HCT116 (cell line): ENCODE measurements at regions not wholly inside any gene's neighbourhood (a gene's known extent, or its start where the extent isn't known, plus 50 kb on each side); places are given as distances from the start of the nearest gene placed in this dataset.

Source experiments
- ATAC-seq: fragments of 200-7000 bp; cut with Tn5 transposase; 2 replicates; pipeline ENCODE4 v1.9.1; 2020; ENCODE audit warnings: mild to moderate bottlenecking, moderate library complexity
- BruUV-seq: library from RNA; stranded (reverse); fragments of 400-500 nt; replicated peaks from 2 replicates; lab custom pipeline; 2021; lab: Mats Ljungman, UMichigan
- CTCF ChIA-PET: fragments of 300-600 bp; sonication (Branson Sonifier 250); formaldehyde crosslinking; loops from one replicate; lab custom pipeline; 2021; ENCODE audit warnings: antibody characterized with exemption; lab: Charles Lee
- POLR2A ChIA-PET: fragments of 300-600, 350-600 bp; sonication (Branson Sonifier 250); formaldehyde crosslinking; loops from one replicate; lab custom pipeline; 2021; ENCODE audit warnings: antibody characterized with exemption; lab: Charles Lee
- RAD21 ChIA-PET, 2 experiments: fragments of 300-600 bp; sonication (Branson Sonifier 250); formaldehyde crosslinking; loops; one replicate each; lab custom pipeline; 2023; ENCODE audit warnings: low total read pairs in 2 of 2; ENCODE audit not compliant: uncharacterized antibody in 2 of 2, unreplicated experiment in 2 of 2, low non-redundant PET in 1 of 2; lab: Charles Lee
- DNase-seq: peaks from one replicate; pipeline ENCODE4 v3.0.0-alpha.2; 2010; ENCODE audit warnings: low read depth, low spot score
- H2AFZ ChIP-seq: fragments of 200-600 bp; shearing (Covaris generic), sonication (generic); 2 replicates; pipeline ENCODE4 v1.6.1; 2017; ENCODE audit warnings: low read depth, mixed run types, mixed read lengths, antibody characterized with exemption, low read length; ENCODE audit not compliant: poor library complexity, severe bottlenecking
- H3K27ac ChIP-seq: 2 replicates; pipeline ENCODE4 v1.5.1; 2012; ENCODE audit warnings: low read depth, low read length
- H3K27me3 ChIP-seq: fragments of 200-600 bp; sonication (generic); 2 replicates; pipeline ENCODE4 v1.6.1; 2016; ENCODE audit warnings: mixed run types, low read length, mixed read lengths; ENCODE audit not compliant: insufficient read depth
- H3K36me3 ChIP-seq, 2 experiments: fragments of 200-500 bp in 1 of 2; fragments of 200-600 bp in 1 of 2; sonication (Bioruptor generic) in 1 of 2; sonication (generic) in 1 of 2; 2 replicates each; pipeline versions ENCODE4 v1.5.1 to v1.6.1; 2014 to 2016; ENCODE audit warnings: low read length in 2 of 2, inconsistent platforms in 1 of 2, mixed read lengths in 1 of 2, mixed run types in 1 of 2; ENCODE audit not compliant: insufficient read depth in 2 of 2, control insufficient read depth in 1 of 2
- H3K4me1 ChIP-seq, 2 experiments: fragments of 200-600 bp in 1 of 2; sonication (generic) in 1 of 2; 2 replicates each; pipeline versions ENCODE4 v1.5.1 to v1.6.1; 2012 to 2017; ENCODE audit warnings: low read length in 2 of 2, inconsistent platforms in 1 of 2, mild to moderate bottlenecking in 1 of 2, mixed read lengths in 1 of 2, mixed run types in 1 of 2, moderate library complexity in 1 of 2; ENCODE audit not compliant: insufficient read depth in 2 of 2, control insufficient read depth in 1 of 2
- H3K4me2 ChIP-seq: fragments of 200-600 bp; sonication (generic); 2 replicates; pipeline ENCODE4 v1.6.1; 2017; ENCODE audit warnings: mixed run types, low read length, mixed read lengths
- H3K4me3 ChIP-seq, 2 experiments: fragments of 200-600 bp in 1 of 2; sonication (generic) in 1 of 2; replicated peaks in 1 of 2; 2 replicates each; pipeline ENCODE4 v1.5.1; 2011 to 2016; ENCODE audit warnings: low read length in 2 of 2, control low read depth in 1 of 2, low read depth in 1 of 2, mild to moderate bottlenecking in 1 of 2, mixed read lengths in 1 of 2, mixed run types in 1 of 2
- H3K79me2 ChIP-seq: fragments of 200-600 bp; sonication (generic); 2 replicates; pipeline ENCODE4 v1.6.1; 2017; ENCODE audit warnings: mild to moderate bottlenecking, mixed run types, low read length, moderate library complexity, mixed read lengths; ENCODE audit not compliant: insufficient read depth
- H3K9ac ChIP-seq: fragments of 200-600 bp; sonication (generic); 2 replicates; pipeline ENCODE4 v1.6.1; 2016; ENCODE audit warnings: low read length, mixed read lengths
- H3K9me2 ChIP-seq: fragments of 200-600 bp; sonication (generic), shearing (Covaris generic); 2 replicates; pipeline ENCODE4 v1.6.1; 2017; ENCODE audit warnings: mixed run types, mild to moderate bottlenecking, moderate library complexity; ENCODE audit not compliant: insufficient read depth
- H3K9me3 ChIP-seq, 2 experiments: fragments of 200-500 bp in 1 of 2; fragments of 200-600 bp in 1 of 2; sonication (Bioruptor generic) in 1 of 2; sonication (generic) in 1 of 2; 2 replicates each; pipeline ENCODE4 v1.6.1; 2014 to 2017; ENCODE audit warnings: low read length in 2 of 2, mixed read lengths in 2 of 2, inconsistent platforms in 1 of 2, low read depth in 1 of 2, mild to moderate bottlenecking in 1 of 2, mixed run types in 1 of 2, moderate library complexity in 1 of 2; ENCODE audit not compliant: control insufficient read depth in 1 of 2, insufficient read depth in 1 of 2
- H4K20me1 ChIP-seq: fragments of 200-600 bp; sonication (generic), shearing (Covaris generic); 2 replicates; pipeline ENCODE4 v1.6.1; 2017; ENCODE audit warnings: mixed run types, mild to moderate bottlenecking, moderate library complexity; ENCODE audit not compliant: insufficient read depth
- CBX3 ChIP-seq: IDR thresholded peaks from 2 replicates; pipeline ENCODE4 v1.6.1; 2012; ENCODE audit warnings: low read depth
- CTCF ChIP-seq, 3 experiments: fragments of 200-600 bp in 1 of 3; sonication (generic) in 1 of 3; IDR thresholded peaks in 2 of 3; conservative IDR thresholded peaks in 1 of 3; 2 replicates each; pipeline ENCODE4 v1.5.1; 2012 to 2017; ENCODE audit warnings: low read depth in 2 of 3, low read length in 2 of 3, antibody characterized with exemption in 1 of 3, borderline replicate concordance in 1 of 3, control low read depth in 1 of 3, mild to moderate bottlenecking in 1 of 3, mixed read lengths in 1 of 3, mixed run types in 1 of 3, moderate library complexity in 1 of 3; ENCODE audit not compliant: insufficient read depth in 1 of 3
- ELF1 ChIP-seq: IDR thresholded peaks from 2 replicates; pipeline ENCODE4 v1.6.1; 2012; ENCODE audit warnings: low read depth, borderline replicate concordance
- EZH2 ChIP-seq: fragments of 200-600 bp; sonication (generic); IDR thresholded peaks from 2 replicates; pipeline ENCODE4 v1.6.1; 2017; ENCODE audit warnings: antibody characterized with exemption, mixed run types
- JUND ChIP-seq: IDR thresholded peaks from 2 replicates; pipeline ENCODE4 v1.6.1; 2012
- MAX ChIP-seq: IDR thresholded peaks from 2 replicates; pipeline ENCODE4 v1.6.1; 2012
- POLR2A ChIP-seq: IDR thresholded peaks from 2 replicates; pipeline ENCODE4 v1.7.0; 2011; ENCODE audit warnings: borderline replicate concordance; ENCODE audit not compliant: insufficient read depth, insufficient read length; ENCODE audit errors: extremely low read depth
- POLR2AphosphoS5 ChIP-seq: IDR thresholded peaks from 2 replicates; pipeline ENCODE4 v1.6.1; 2011; ENCODE audit warnings: mild to moderate bottlenecking, low read depth, low read length, moderate library complexity
- RAD21 ChIP-seq: IDR thresholded peaks from 2 replicates; pipeline ENCODE4 v1.6.1; 2012; ENCODE audit warnings: low read depth, mild to moderate bottlenecking
- REST ChIP-seq: IDR thresholded peaks from 2 replicates; pipeline ENCODE4 v1.6.1; 2012; ENCODE audit warnings: low read depth
- SIN3A ChIP-seq: IDR thresholded peaks from 2 replicates; pipeline ENCODE4 v1.6.1; 2012; ENCODE audit warnings: low read depth
- SRF ChIP-seq: IDR thresholded peaks from 2 replicates; pipeline ENCODE4 v1.6.1; 2012; ENCODE audit warnings: low read depth
- YY1 ChIP-seq: IDR thresholded peaks from 2 replicates; pipeline ENCODE4 v1.6.1; 2011; ENCODE audit warnings: low read length, low read depth, moderate library complexity, mild to moderate bottlenecking; ENCODE audit not compliant: insufficient replicate concordance; ENCODE audit errors: extremely low read depth
- ZBTB33 ChIP-seq: IDR thresholded peaks from 2 replicates; pipeline ENCODE4 v1.6.1; 2011; ENCODE audit warnings: mild to moderate bottlenecking, low read length, moderate library complexity; ENCODE audit not compliant: insufficient replicate concordance; ENCODE audit errors: extremely low read depth
- ZFX ChIP-seq: fragments of 450-650 bp; IDR thresholded peaks from 2 replicates; pipeline ENCODE4 v1.6.1; 2017
- intact Hi-C: fragments of 100-400 bp; cut with micrococcal nuclease; formaldehyde crosslinking; loops from 2 replicates; pipeline ENCODE4 v1.10.0; 2022

- no peak overlapping the region for H3K4me2 ChIP-seq
- no peaks in the 10 kb centered on the region for H4K20me1 ChIP-seq
- no peak overlapping the region for H3K9ac ChIP-seq
- no peaks in the 10 kb centered on the region for H3K9me2 ChIP-seq
- H2AFZ ChIP-seq: no peak overlapping the region
- H3K36me3 ChIP-seq: no peaks in the 10 kb centered on the region
- ATAC-seq (no peak), DNase-seq (no peak)
- H3K79me2 ChIP-seq: no peaks in the 10 kb centered on the region
- CTCF ChIA-PET: no interaction called here
- peaks cover 0 to 20% of the 10 kb centered on the region in 2 experiments; a peak in 2 of 4 replicates for H3K9me3 ChIP-seq
- H3K4me1 ChIP-seq: no peaks in the 10 kb centered on the region
- RAD21 ChIA-PET: no interaction called here
- H3K4me3 ChIP-seq: no peak overlapping the region
- no peaks in the 10 kb centered on the region for H3K27me3 ChIP-seq
- BruUV-seq: no TSS peak
- intact Hi-C loops: no loop called here
- TF ChIP-seq REST (no peak), ZBTB33 (no peak), POLR2A (no peak), CTCF (IDR thresholded peaks at IDR 0.05 in 2 of 3, conservative IDR thresholded peaks at IDR 0.05 in 1 of 3; ENCODE audit: borderline replicate concordance in 1 of 3, insufficient read depth in 1 of 3, low read depth in 2 of 3, low read length in 2 of 3) (no peak), JUND (no peak), CBX3 (no peak), ELF1 (no peak), POLR2AphosphoS5 (no peak), ZFX (no peak), MAX (no peak), RAD21 (no peak), EZH2 (no peak), YY1 (no peak), SRF (no peak), SIN3A (no peak)
- POLR2A ChIA-PET: no interaction called here
- no peak overlapping the region for H3K27ac ChIP-seq
These were observed 659.1 kb downstream of the IRX1 start for GRCh38 chr5:4254736-4255135.
